Endodermal cell (in vitro differentiated cells): ENCODE measurements at regions not wholly inside any gene's neighbourhood (a gene's known extent, or its start where the extent isn't known, plus 50 kb on each side); places are given as distances from the start of the nearest gene placed in this dataset.

Source experiments
- DNase-seq: peaks from one replicate; pipeline ENCODE4 v3.0.0-alpha.2; 2017
- H3K27ac ChIP-seq: 2 replicates; pipeline ENCODE4 v1.5.1; 2013; ENCODE audit warnings: mild to moderate bottlenecking, low read depth, low read length, moderate library complexity
- H3K27me3 ChIP-seq: 2 replicates; pipeline ENCODE4 v1.6.1; 2013; ENCODE audit warnings: mild to moderate bottlenecking, low read length, moderate library complexity; ENCODE audit not compliant: insufficient read depth, control insufficient read depth, poor library complexity, severe bottlenecking
- H3K36me3 ChIP-seq: 2 replicates; pipeline ENCODE4 v1.7.0; 2013; ENCODE audit warnings: mild to moderate bottlenecking, low read length, moderate library complexity; ENCODE audit not compliant: control insufficient read depth, insufficient read depth
- H3K4me1 ChIP-seq: one replicate; pipeline ENCODE4 v1.7.0; 2013; ENCODE audit warnings: low read length; ENCODE audit not compliant: control insufficient read depth, insufficient read depth
- H3K4me3 ChIP-seq: 2 replicates; pipeline ENCODE4 v1.5.1; 2013; ENCODE audit warnings: mild to moderate bottlenecking, low read length, moderate library complexity
- H3K9ac ChIP-seq: 2 replicates; pipeline ENCODE4 v1.6.1; 2013; ENCODE audit warnings: mild to moderate bottlenecking, low read length, moderate library complexity; ENCODE audit not compliant: poor library complexity, severe bottlenecking; ENCODE audit errors: extremely low read depth
- H3K9me3 ChIP-seq: 2 replicates; pipeline ENCODE4 v1.6.1; 2013; ENCODE audit warnings: mild to moderate bottlenecking, low read length, moderate library complexity; ENCODE audit not compliant: control insufficient read depth
- H3K27ac Mint-ChIP-seq: 2 replicates; pipeline ENCODE4 v1.8.0; 2020; ENCODE audit warnings: mixed read lengths
- H3K27me3 Mint-ChIP-seq: 2 replicates; pipeline ENCODE4 v1.8.0; 2021; ENCODE audit warnings: mild to moderate bottlenecking, mixed read lengths; ENCODE audit not compliant: insufficient read depth
- H3K36me3 Mint-ChIP-seq: 2 replicates; pipeline ENCODE4 v1.8.0; 2020; ENCODE audit warnings: low read depth, mixed read lengths
- H3K4me1 Mint-ChIP-seq: 2 replicates; pipeline ENCODE4 v1.8.0; 2020; ENCODE audit warnings: mixed read lengths
- H3K4me3 Mint-ChIP-seq: 2 replicates; pipeline ENCODE4 v1.8.0; 2020; ENCODE audit warnings: mild to moderate bottlenecking, moderate library complexity, mixed read lengths
- H3K9me3 Mint-ChIP-seq: 2 replicates; pipeline ENCODE4 v1.8.0; 2020; ENCODE audit warnings: mild to moderate bottlenecking, mixed read lengths
- WGBS, 2 experiments: methylation state at CpG; one replicate each; pipeline versions ENCODE4 v1.1.5 to v1.1.7; 2013; ENCODE audit warnings: missing lambda C conversion rate in 2 of 2, mixed read lengths in 1 of 2; ENCODE audit not compliant: insufficient coverage in 1 of 2, insufficient read length in 1 of 2; 5-methylcytosine and 5-hydroxymethylcytosine counted together
- TF ChIP-seq, protein P1 (sequence below): fragments of 200-600 bp; sonication (generic); conservative IDR thresholded peaks from 2 replicates; pipeline ENCODE4 v1.5.0; 2021; ENCODE audit warnings: antibody characterized with exemption, mild to moderate bottlenecking

DNA sequence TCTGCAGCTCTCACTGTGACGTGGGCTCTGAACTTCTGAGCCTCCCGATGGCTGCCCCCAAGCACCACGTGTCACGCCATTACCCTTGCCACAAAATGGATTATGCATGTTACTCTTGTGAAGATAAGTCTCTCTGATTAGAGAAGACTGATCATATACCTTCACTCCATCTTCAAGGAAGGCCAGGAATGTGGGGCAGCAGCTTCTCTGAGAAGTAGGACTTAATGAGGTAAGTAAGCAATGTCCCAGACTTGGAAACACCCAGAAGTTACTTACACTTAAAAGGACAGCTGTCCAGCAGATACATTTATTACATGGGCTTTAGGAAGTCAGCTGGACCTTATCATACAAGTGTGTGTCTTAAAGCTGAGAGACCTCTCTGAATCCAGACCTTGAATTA is 155.0 kb downstream of the FGF1 start:
- Mint-ChIP-seq H3K4me3 (no peak overlapping the region), H3K4me1 (peaks cover 4% of the 10 kb centered on the region), H3K27me3 (no peaks in the 10 kb centered on the region), H3K9me3 (peaks cover 19% of the 10 kb centered on the region), H3K27ac (no peak overlapping the region), H3K36me3 (peaks cover 9% of the 10 kb centered on the region)
- 87% methylated on average over 4 of the region's 4 CpGs; no CpG with 5 or more reads in 1 of the 2 experiments for WGBS, 2 experiments
- no peak overlapping the region for H3K4me3 ChIP-seq
- no peak overlapping the region for H3K27ac ChIP-seq
- no peak overlapping the region for H3K9ac ChIP-seq
- no peaks in the 10 kb centered on the region for H3K4me1 ChIP-seq
- H3K9me3 ChIP-seq, result peaks cover 17% of the 10 kb centered on the region
- TF ChIP-seq, protein P1, sequence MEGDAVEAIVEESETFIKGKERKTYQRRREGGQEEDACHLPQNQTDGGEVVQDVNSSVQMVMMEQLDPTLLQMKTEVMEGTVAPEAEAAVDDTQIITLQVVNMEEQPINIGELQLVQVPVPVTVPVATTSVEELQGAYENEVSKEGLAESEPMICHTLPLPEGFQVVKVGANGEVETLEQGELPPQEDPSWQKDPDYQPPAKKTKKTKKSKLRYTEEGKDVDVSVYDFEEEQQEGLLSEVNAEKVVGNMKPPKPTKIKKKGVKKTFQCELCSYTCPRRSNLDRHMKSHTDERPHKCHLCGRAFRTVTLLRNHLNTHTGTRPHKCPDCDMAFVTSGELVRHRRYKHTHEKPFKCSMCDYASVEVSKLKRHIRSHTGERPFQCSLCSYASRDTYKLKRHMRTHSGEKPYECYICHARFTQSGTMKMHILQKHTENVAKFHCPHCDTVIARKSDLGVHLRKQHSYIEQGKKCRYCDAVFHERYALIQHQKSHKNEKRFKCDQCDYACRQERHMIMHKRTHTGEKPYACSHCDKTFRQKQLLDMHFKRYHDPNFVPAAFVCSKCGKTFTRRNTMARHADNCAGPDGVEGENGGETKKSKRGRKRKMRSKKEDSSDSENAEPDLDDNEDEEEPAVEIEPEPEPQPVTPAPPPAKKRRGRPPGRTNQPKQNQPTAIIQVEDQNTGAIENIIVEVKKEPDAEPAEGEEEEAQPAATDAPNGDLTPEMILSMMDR, result no peak
- no peaks in the 10 kb centered on the region for H3K36me3 ChIP-seq
- H3K27me3 ChIP-seq, result no peaks in the 10 kb centered on the region
- no peak for DNase-seq

GRCh38 chr5:142529626-142530278 is 156.1 kb downstream of the FGF1 start:
- peaks cover 4% of the 10 kb centered on the region for H3K4me1 Mint-ChIP-seq
- no peaks in the 10 kb centered on the region for H3K27me3 ChIP-seq
- H3K27ac Mint-ChIP-seq, result no peak overlapping the region
- no peak overlapping the region for H3K4me3 Mint-ChIP-seq
- peaks cover 12% of the 10 kb centered on the region for H3K9me3 Mint-ChIP-seq
- H3K36me3 ChIP-seq, result no peaks in the 10 kb centered on the region
- 89 to 92% methylated on average over 3 to 4 of the region's 4 CpGs for WGBS, 2 experiments
- H3K9me3 ChIP-seq, result peaks cover 10% of the 10 kb centered on the region
- no peak for DNase-seq
- no peaks in the 10 kb centered on the region for H3K27me3 Mint-ChIP-seq
- TF ChIP-seq, protein P1, result no peak
- peaks cover 9% of the 10 kb centered on the region for H3K36me3 Mint-ChIP-seq
- H3K4me3 ChIP-seq, result no peak overlapping the region
- no peak overlapping the region for H3K27ac ChIP-seq
- H3K9ac ChIP-seq, result no peak overlapping the region
- no peaks in the 10 kb centered on the region for H3K4me1 ChIP-seq

GRCh38 chr5:142527664-142528295 is 158.1 kb downstream of the FGF1 start:
- no peaks in the 10 kb centered on the region for H3K27me3 ChIP-seq
- H3K27me3 Mint-ChIP-seq, result no peaks in the 10 kb centered on the region
- H3K4me1 Mint-ChIP-seq, result peaks cover 4% of the 10 kb centered on the region
- 84 to 90% methylated on average over 2 to 3 of the region's 3 CpGs for WGBS, 2 experiments
- H3K9me3 Mint-ChIP-seq, result peaks cover 7% of the 10 kb centered on the region
- H3K4me1 ChIP-seq, result no peaks in the 10 kb centered on the region
- TF ChIP-seq, protein P1, result no peak
- DNase-seq, result no peak
- peaks cover 13% of the 10 kb centered on the region for H3K9me3 ChIP-seq
- no peaks in the 10 kb centered on the region for H3K36me3 ChIP-seq
- no peak overlapping the region for H3K4me3 ChIP-seq
- no peak overlapping the region for H3K27ac ChIP-seq
- peaks cover 8% of the 10 kb centered on the region for H3K36me3 Mint-ChIP-seq
- H3K4me3 Mint-ChIP-seq, result no peak overlapping the region
- no peak overlapping the region for H3K9ac ChIP-seq
- H3K27ac Mint-ChIP-seq, result no peak overlapping the region
